IMR-90 (cell line): ENCODE measurements at regions not wholly inside any gene's neighbourhood (a gene's known extent, or its start where the extent isn't known, plus 50 kb on each side); places are given as distances from the start of the nearest gene placed in this dataset.

Source experiments
- ATAC-seq: fragments of 200-7000 bp; cut with Tn5 transposase; 2 replicates; pipeline ENCODE4 v1.9.1; 2020; ENCODE audit warnings: low read depth, mild to moderate bottlenecking, moderate library complexity
- BruUV-seq: library from RNA; stranded (reverse); fragments of 400-500 nt; replicated peaks from 2 replicates; lab custom pipeline; 2021; lab: Mats Ljungman, UMichigan
- CTCF ChIA-PET: fragments of 300-600 bp; formaldehyde crosslinking; extraction: SDS; loops from one replicate; lab custom pipeline; 2021; ENCODE audit warnings: antibody characterized with exemption; lab: Yijun Ruan, JAX
- POLR2A ChIA-PET: fragments of 300-600 bp; sonication (Branson Sonifier 250); formaldehyde crosslinking; loops from one replicate; lab custom pipeline; 2022; ENCODE audit warnings: antibody characterized with exemption; ENCODE audit not compliant: unreplicated experiment; lab: Charles Lee
- DNase-seq: peaks from one replicate; pipeline ENCODE4 v3.0.0; 2013
- H2AFZ ChIP-seq: replicated peaks from 2 replicates; pipeline ENCODE3; 2013; ENCODE audit warnings: low read length, mild to moderate bottlenecking; ENCODE audit not compliant: poor library complexity
- H2AK5ac ChIP-seq: 2 replicates; pipeline ENCODE4 v1.6.1; 2013; ENCODE audit warnings: low read depth, low read length, inconsistent platforms
- H2AK9ac ChIP-seq: replicated peaks from 2 replicates; pipeline ENCODE3; 2013; ENCODE audit warnings: mild to moderate bottlenecking, low read depth, low read length, moderate library complexity; ENCODE audit not compliant: poor library complexity
- H2BK120ac ChIP-seq: 2 replicates; pipeline ENCODE4 v1.6.1; 2013; ENCODE audit warnings: low read depth, low read length, inconsistent platforms
- H2BK15ac ChIP-seq: 3 replicates; pipeline ENCODE4 v1.6.1; 2013; ENCODE audit warnings: low read depth, low read length, inconsistent platforms
- H2BK20ac ChIP-seq: 2 replicates; pipeline ENCODE4 v1.6.1; 2013; ENCODE audit warnings: low read depth, mild to moderate bottlenecking, inconsistent platforms, low read length, moderate library complexity
- H2BK5ac ChIP-seq: 2 replicates; pipeline ENCODE4 v1.6.1; 2013; ENCODE audit warnings: mild to moderate bottlenecking, low read depth, low read length, inconsistent platforms; ENCODE audit not compliant: poor library complexity, severe bottlenecking
- H3K14ac ChIP-seq: replicated peaks from 2 replicates; pipeline ENCODE4 v1.6.1; 2013; ENCODE audit warnings: low read depth, low read length, inconsistent platforms
- H3K18ac ChIP-seq: 2 replicates; pipeline ENCODE4 v1.6.1; 2013; ENCODE audit warnings: low read depth, low read length, control low read depth
- H3K23ac ChIP-seq: 2 replicates; pipeline ENCODE4 v1.6.1; 2013; ENCODE audit warnings: low read depth, low read length, inconsistent platforms
- H3K27ac ChIP-seq: 2 replicates; pipeline ENCODE4 v1.5.1; 2013; ENCODE audit warnings: mild to moderate bottlenecking, control low read depth, low read length; ENCODE audit not compliant: insufficient read depth
- H3K27me3 ChIP-seq: 2 replicates; pipeline ENCODE4 v1.6.1; 2013; ENCODE audit warnings: low read length; ENCODE audit not compliant: control insufficient read depth, insufficient read depth
- H3K36me3 ChIP-seq: 2 replicates; pipeline ENCODE4 v1.6.1; 2013; ENCODE audit warnings: low read length, mixed read lengths; ENCODE audit not compliant: control insufficient read depth, insufficient read depth
- H3K4ac ChIP-seq: 2 replicates; pipeline ENCODE4 v1.6.1; 2013; ENCODE audit warnings: low read depth, low read length, inconsistent platforms
- H3K4me1 ChIP-seq: 2 replicates; pipeline ENCODE4 v1.6.1; 2013; ENCODE audit warnings: low read length, mixed read lengths; ENCODE audit not compliant: control insufficient read depth, insufficient read depth
- H3K4me2 ChIP-seq: 2 replicates; pipeline ENCODE4 v1.6.1; 2013; ENCODE audit warnings: low read depth, mild to moderate bottlenecking, control low read depth, low read length, moderate library complexity
- H3K4me3 ChIP-seq: 2 replicates; pipeline ENCODE4 v1.5.1; 2013; ENCODE audit warnings: low read depth, mild to moderate bottlenecking, control low read depth, low read length, moderate library complexity; ENCODE audit not compliant: insufficient read depth
- H3K56ac ChIP-seq: 2 replicates; pipeline ENCODE4 v1.6.1; 2013; ENCODE audit warnings: low read length, inconsistent platforms; ENCODE audit not compliant: insufficient read depth; ENCODE audit errors: extremely low read depth
- H3K79me1 ChIP-seq, 2 experiments: 2 replicates each; pipeline ENCODE4 v1.6.1; 2013; ENCODE audit warnings: low read length in 2 of 2, inconsistent platforms in 1 of 2, low read depth in 1 of 2
- H3K9ac ChIP-seq: 2 replicates; pipeline ENCODE4 v1.6.1; 2013; ENCODE audit warnings: low read depth, low read length, control low read depth
- H3K9me1 ChIP-seq: 2 replicates; pipeline ENCODE4 v1.6.1; 2013; ENCODE audit warnings: low read length, inconsistent platforms; ENCODE audit not compliant: insufficient read depth
- H3K9me3 ChIP-seq: 2 replicates; pipeline ENCODE4 v1.6.1; 2013; ENCODE audit warnings: low read length; ENCODE audit not compliant: control insufficient read depth, insufficient read depth
- H4K20me1 ChIP-seq: 2 replicates; pipeline ENCODE4 v1.6.1; 2013; ENCODE audit warnings: low read length, inconsistent platforms; ENCODE audit not compliant: insufficient read depth
- H4K5ac ChIP-seq: 2 replicates; pipeline ENCODE4 v1.6.1; 2013; ENCODE audit warnings: mild to moderate bottlenecking, low read depth, low read length, control low read depth
- H4K8ac ChIP-seq, 2 experiments: 2 replicates each; pipeline ENCODE4 v1.6.1; 2013; ENCODE audit warnings: low read depth in 2 of 2, low read length in 2 of 2, control low read depth in 1 of 2, inconsistent platforms in 1 of 2
- H4K91ac ChIP-seq: 2 replicates; pipeline ENCODE4 v1.6.1; 2013; ENCODE audit warnings: low read depth, low read length, inconsistent platforms; ENCODE audit not compliant: insufficient read depth
- CHD1 ChIP-seq: IDR thresholded peaks from 2 replicates; pipeline ENCODE4 v1.6.1; 2012; ENCODE audit warnings: low read depth, low read length, improper control_type of control experiment
- POLR2A ChIP-seq: IDR thresholded peaks from 2 replicates; pipeline ENCODE4 v1.6.1; 2012; ENCODE audit warnings: mild to moderate bottlenecking, low read depth, low read length
- WGBS, 2 experiments: methylation state at CpG; one replicate each; pipeline versions ENCODE4 v1.1.5 to v1.1.7; 2013; ENCODE audit warnings: missing lambda C conversion rate in 2 of 2; ENCODE audit not compliant: insufficient read length in 1 of 2; ENCODE audit errors: extremely low coverage in 2 of 2; 5-methylcytosine and 5-hydroxymethylcytosine counted together
- dilution Hi-C: fragments of 300-500 bp; cut with HindIII; formaldehyde crosslinking; loops from one replicate; pipeline ENCODE4 v1.14.3; 2018; ENCODE audit warnings: low sequenced_read_pairs; ENCODE audit not compliant: unreplicated experiment
- in situ Hi-C: fragments of 300-500 bp; cut with MboI; formaldehyde crosslinking; loops from 3 replicates; pipeline ENCODE4 v1.14.3; 2019; ENCODE audit warnings: low sequenced_read_pairs, inconsistent platforms, mixed read lengths
- intact Hi-C: fragments of 100-400 bp; cut with micrococcal nuclease; formaldehyde crosslinking; loops from 2 replicates; pipeline ENCODE4 v1.10.0; 2022

DNA sequence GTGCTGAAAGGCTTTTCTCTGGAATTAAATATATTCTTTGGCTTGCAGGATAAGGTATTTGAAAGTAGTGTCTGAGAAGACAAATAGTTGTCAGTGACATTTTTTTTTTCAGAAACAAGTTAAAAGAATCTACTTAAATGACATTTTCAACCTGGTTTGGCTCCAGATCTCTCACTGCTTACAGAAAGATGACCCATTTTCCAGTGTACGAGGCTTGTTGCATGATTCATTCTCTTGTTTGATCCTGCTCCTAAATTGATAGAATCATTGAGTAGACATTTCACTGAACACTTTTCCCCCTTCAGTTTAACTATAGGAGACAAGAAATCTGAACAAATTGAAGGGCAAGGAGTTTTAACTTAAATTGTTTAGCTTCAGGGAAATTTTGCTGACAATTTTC lies 546.1 kb downstream of the ZNF608 start:
- Histone ChIP-seq H2BK5ac (no peak overlapping the region), H3K4me3 (no peak overlapping the region), H3K23ac (no peak overlapping the region), H3K9me3 (peaks cover 7% of the 10 kb centered on the region; the same call in 1 of the 2 replicates), H3K27ac (no peak overlapping the region), H3K56ac (no peak overlapping the region), H2BK15ac (no peak overlapping the region), H3K79me1 (no peaks in the 10 kb centered on the region), H2AK5ac (no peak overlapping the region), H3K9ac (no peak overlapping the region), H3K4ac (no peak overlapping the region), H3K4me1 (no peaks in the 10 kb centered on the region), H3K27me3 (peaks cover 3% of the 10 kb centered on the region), H4K91ac (no peak overlapping the region), H3K36me3 (no peaks in the 10 kb centered on the region), H2AFZ (no peak overlapping the region), H2BK120ac (no peak overlapping the region), H2AK9ac (no peak overlapping the region), H4K5ac (no peak overlapping the region), H3K9me1 (no peaks in the 10 kb centered on the region), H4K20me1 (no peaks in the 10 kb centered on the region), H4K8ac (no peak overlapping the region), H3K14ac (no peak overlapping the region), H3K4me2 (no peak overlapping the region), H2BK20ac (no peak overlapping the region), H3K18ac (no peak overlapping the region)
- ChIA-PET POLR2A (no interaction called here), CTCF (no interaction called here)
- in situ Hi-C loops (no loop called here), dilution Hi-C loops (no loop called here), intact Hi-C loops (no loop called here)
- no CpG with 5 or more reads among the region's 1 CpG for WGBS, 2 experiments
- no TSS peak for BruUV-seq
- TF ChIP-seq POLR2A: no peak
- TF ChIP-seq CHD1: no peak
- DNase-seq (peak; percentile 17), ATAC-seq (no peak)
